ENCODE measurements at regions not wholly inside any gene's neighbourhood (a gene's known extent, or its start where the extent isn't known, plus 50 kb on each side); places are given as distances from the start of the nearest gene placed in this dataset.

- H3K4me1 Mint-ChIP-seq = peaks cover 40% of the 10 kb centered on the region
- H3K27ac Mint-ChIP-seq = no peak overlapping the region
These were observed 174.7 kb upstream of the S1PR3 start for GRCh38 chr9:88816591-88816990.

More at GRCh38 chr9:88816591-88816990, 174.7 kb upstream of the S1PR3 start:
- DNase-seq (ENCODE audit: low spot score) (no peak), ATAC-seq (no peak)
- Mint-ChIP-seq H3K9me3 (peaks cover 9% of the 10 kb centered on the region), H3K36me3 (no peaks in the 10 kb centered on the region), H3K4me3 (no peak overlapping the region), H3K27me3 (ENCODE audit: low read depth) (no peaks in the 10 kb centered on the region)
- ChIA-PET POLR2A (no interaction called here), CTCF (no interaction called here)
- no peak for TF ChIP-seq JAZF1 (CRISPR knock-in tag; IDR thresholded peaks at IDR 0.05)
- TF ChIP-seq ATF2 (CRISPR knock-in tag; IDR thresholded peaks at IDR 0.05; ENCODE audit: borderline replicate concordance, low read depth) = no peak
- TF ChIP-seq HMGA2 (CRISPR knock-in tag; IDR thresholded peaks at IDR 0.05) = no peak
- TF ChIP-seq ZNF425 (CRISPR knock-in tag; conservative IDR thresholded peaks at IDR 0.05) = no peak
- no peak for TF ChIP-seq ZMAT4 (CRISPR knock-in tag; IDR thresholded peaks at IDR 0.05)
- TF ChIP-seq ZNF138 (CRISPR knock-in tag; conservative IDR thresholded peaks at IDR 0.05) = no peak
- TF ChIP-seq ZNF219 (CRISPR knock-in tag; IDR thresholded peaks at IDR 0.05; ENCODE audit: borderline replicate concordance) = no peak
- TF ChIP-seq PREB (CRISPR knock-in tag; IDR thresholded peaks at IDR 0.05; ENCODE audit: borderline replicate concordance) = no peak
- TF ChIP-seq ERG (CRISPR knock-in tag; IDR thresholded peaks at IDR 0.05) = no peak
- no peak for TF ChIP-seq ATF3 (CRISPR knock-in tag; conservative IDR thresholded peaks at IDR 0.05)
- TF ChIP-seq NFYB (CRISPR knock-in tag; conservative IDR thresholded peaks at IDR 0.05; ENCODE audit: low read depth) = no peak
- no peak for TF ChIP-seq ZNF232 (CRISPR knock-in tag; IDR thresholded peaks at IDR 0.05)
- TF ChIP-seq IRF1 (CRISPR knock-in tag; IDR thresholded peaks at IDR 0.05) = no peak
- no peak for TF ChIP-seq CDX4 (CRISPR knock-in tag; IDR thresholded peaks at IDR 0.05; ENCODE audit: borderline replicate concordance)
- no peak for TF ChIP-seq USF2 (CRISPR knock-in tag; IDR thresholded peaks at IDR 0.05)
- no peak for TF ChIP-seq GTF2I (CRISPR knock-in tag; conservative IDR thresholded peaks at IDR 0.05)
- no peak for TF ChIP-seq NFATC4 (CRISPR knock-in tag; IDR thresholded peaks at IDR 0.05)

All from WTC11 (cell line).